Glutamatergic neuron (in vitro differentiated cells): ENCODE measurements at regions not wholly inside any gene's neighbourhood (a gene's known extent, or its start where the extent isn't known, plus 50 kb on each side); places are given as distances from the start of the nearest gene placed in this dataset.

ENCODE experiments used
- DNase-seq: peaks from one replicate; pipeline ENCODE4 v3.0.0; 2022
- H3K27ac Mint-ChIP-seq: one replicate; pipeline ENCODE4 v1.8.0; 2020; ENCODE audit warnings: mild to moderate bottlenecking, mixed read lengths, inconsistent platforms; ENCODE audit not compliant: unreplicated experiment
- H3K27me3 Mint-ChIP-seq: one replicate; pipeline ENCODE4 v1.8.0; 2020; ENCODE audit warnings: mild to moderate bottlenecking, moderate library complexity, mixed read lengths, inconsistent platforms; ENCODE audit not compliant: unreplicated experiment
- H3K36me3 Mint-ChIP-seq: one replicate; pipeline ENCODE4 v1.8.0; 2020; ENCODE audit warnings: mild to moderate bottlenecking, mixed read lengths, inconsistent platforms; ENCODE audit not compliant: unreplicated experiment
- H3K4me1 Mint-ChIP-seq: one replicate; pipeline ENCODE4 v1.8.0; 2020; ENCODE audit warnings: mild to moderate bottlenecking, low read depth, mixed read lengths, inconsistent platforms; ENCODE audit not compliant: unreplicated experiment
- H3K4me3 Mint-ChIP-seq: one replicate; pipeline ENCODE4 v1.8.0; 2020; ENCODE audit warnings: mild to moderate bottlenecking, mixed read lengths, inconsistent platforms; ENCODE audit not compliant: unreplicated experiment
- H3K9me3 Mint-ChIP-seq: one replicate; pipeline ENCODE4 v1.8.0; 2020; ENCODE audit warnings: mild to moderate bottlenecking, moderate library complexity, mixed read lengths, inconsistent platforms; ENCODE audit not compliant: unreplicated experiment
- CTCF ChIP-seq: fragments of 200-600 bp; sonication (generic); IDR thresholded peaks from one replicate; pipeline ENCODE4 v1.5.0; 2021; ENCODE audit not compliant: partially characterized antibody, unreplicated experiment

DNA sequence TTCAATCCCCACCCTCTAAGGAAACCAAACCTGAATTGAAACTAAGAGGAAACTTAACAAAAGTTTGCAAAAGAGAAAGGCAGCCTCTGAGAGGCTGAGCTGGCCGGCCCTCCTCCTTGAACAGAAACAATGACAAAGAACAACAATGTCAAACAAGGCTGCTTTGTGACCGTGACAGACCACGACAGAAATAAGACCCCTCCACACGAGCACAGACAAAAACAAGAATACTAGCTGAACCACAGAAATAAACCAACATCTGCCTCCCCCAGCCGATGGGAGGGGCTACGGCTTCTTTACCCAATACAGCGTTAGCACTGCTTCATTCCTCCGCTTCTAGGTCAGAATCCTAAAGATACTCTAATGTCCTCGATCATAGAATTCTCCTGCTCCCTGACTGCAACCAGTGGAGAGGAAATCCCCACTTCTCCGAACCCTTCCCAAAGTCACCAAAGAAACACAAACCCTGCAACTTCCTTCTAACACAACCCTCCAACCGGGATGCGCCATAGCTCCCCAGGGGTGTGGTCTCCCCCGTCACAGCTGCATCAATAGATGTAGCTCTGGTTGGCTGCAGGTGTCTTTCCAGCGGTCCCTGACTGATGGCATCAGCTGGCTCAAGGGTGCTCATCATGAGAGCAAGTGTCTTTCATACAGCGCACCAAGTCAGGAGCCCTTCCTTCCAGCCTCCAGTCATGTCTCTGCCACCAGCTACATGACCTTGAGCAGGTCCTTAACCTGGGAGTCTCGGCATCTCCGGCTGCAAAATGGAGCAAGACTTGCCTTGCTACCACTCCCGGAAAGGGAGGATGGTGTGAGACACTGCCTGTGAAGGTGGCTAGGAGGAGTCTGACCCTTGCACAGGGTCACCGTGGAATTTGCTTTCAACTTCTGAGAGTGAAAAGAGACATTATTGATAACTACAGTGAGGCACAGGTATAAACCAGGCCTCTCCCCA lies 198.6 kb downstream of the HAUS1 start:
- H3K9me3 Mint-ChIP-seq, result peaks cover 6% of the 10 kb centered on the region
- no peak overlapping the region for H3K27ac Mint-ChIP-seq

DNA sequence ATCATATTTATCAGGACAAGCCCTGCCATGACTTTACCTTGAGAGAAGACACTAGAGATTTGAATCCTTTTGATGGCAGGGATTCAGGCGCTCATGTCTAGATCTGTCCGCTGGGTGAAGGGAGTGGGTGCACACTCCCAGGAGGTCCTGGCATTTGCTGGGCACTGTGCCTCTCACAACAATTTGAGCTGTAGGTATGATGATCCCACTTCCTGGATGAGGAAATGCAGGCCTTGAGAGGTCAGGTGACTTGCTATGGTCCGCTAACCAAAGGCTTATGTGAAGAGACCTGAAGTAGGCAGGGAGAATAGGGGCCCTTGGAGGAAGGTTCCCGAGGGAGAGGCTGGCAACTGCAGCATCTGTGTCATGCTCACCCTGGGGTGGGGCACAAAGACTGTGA lies 206.1 kb downstream of the HAUS1 start:
- H3K4me1 Mint-ChIP-seq, result no peaks in the 10 kb centered on the region
- TF ChIP-seq CTCF, result no peak
- peaks cover 14% of the 10 kb centered on the region for H3K36me3 Mint-ChIP-seq
- H3K27me3 Mint-ChIP-seq, result peaks cover 5% of the 10 kb centered on the region
- peaks cover 8% of the 10 kb centered on the region for H3K9me3 Mint-ChIP-seq
- no peak overlapping the region for H3K27ac Mint-ChIP-seq
- no peak overlapping the region for H3K4me3 Mint-ChIP-seq
- DNase-seq, result no peak

More for the DNA sequence above, 198.6 kb downstream of the HAUS1 start:
- Mint-ChIP-seq H3K4me3 (no peak overlapping the region), H3K4me1 (no peaks in the 10 kb centered on the region), H3K27me3 (peaks cover 6% of the 10 kb centered on the region), H3K36me3 (peaks cover 13% of the 10 kb centered on the region)
- DNase-seq, result no peak
- TF ChIP-seq CTCF, result no peak

DNA sequence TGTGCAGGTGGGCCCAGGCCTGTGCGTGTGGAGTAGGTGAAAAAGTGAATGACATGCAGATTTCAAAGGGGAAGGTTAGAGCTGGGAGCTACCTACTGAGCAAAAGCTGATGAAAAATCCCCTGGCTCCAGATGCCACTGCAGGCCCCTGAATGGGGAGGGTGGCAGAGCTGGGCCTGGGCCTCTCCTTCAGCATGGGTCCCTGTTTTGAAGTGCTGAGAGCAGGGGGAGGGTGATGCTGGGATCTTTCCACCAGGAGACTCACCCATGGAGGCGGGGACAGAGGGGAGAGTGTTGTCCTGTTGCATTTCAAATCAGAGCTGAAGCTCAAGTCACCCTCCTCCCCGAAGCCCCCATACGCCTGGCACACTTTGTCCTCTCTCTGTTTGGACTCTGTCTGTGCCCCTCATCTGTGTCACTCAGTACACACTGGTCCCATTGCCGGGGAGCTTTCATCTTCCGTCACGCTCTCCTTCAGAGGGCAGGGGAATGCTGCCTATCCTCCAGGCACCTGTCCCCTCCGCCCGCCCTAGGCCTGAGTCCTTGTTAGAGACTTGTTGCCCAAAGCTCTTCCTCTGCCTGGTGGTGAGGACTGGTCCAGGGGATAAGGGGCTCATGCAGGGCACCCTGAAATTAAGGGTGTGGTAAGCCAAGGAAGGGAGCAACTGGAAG lies 206.6 kb downstream of the HAUS1 start:
- Mint-ChIP-seq H3K27ac (no peak overlapping the region), H3K9me3 (peaks cover 8% of the 10 kb centered on the region), H3K36me3 (peaks cover 14% of the 10 kb centered on the region), H3K4me1 (no peaks in the 10 kb centered on the region), H3K4me3 (no peak overlapping the region), H3K27me3 (peaks cover 5% of the 10 kb centered on the region)
- TF ChIP-seq CTCF, result no peak
- no peak for DNase-seq

DNA sequence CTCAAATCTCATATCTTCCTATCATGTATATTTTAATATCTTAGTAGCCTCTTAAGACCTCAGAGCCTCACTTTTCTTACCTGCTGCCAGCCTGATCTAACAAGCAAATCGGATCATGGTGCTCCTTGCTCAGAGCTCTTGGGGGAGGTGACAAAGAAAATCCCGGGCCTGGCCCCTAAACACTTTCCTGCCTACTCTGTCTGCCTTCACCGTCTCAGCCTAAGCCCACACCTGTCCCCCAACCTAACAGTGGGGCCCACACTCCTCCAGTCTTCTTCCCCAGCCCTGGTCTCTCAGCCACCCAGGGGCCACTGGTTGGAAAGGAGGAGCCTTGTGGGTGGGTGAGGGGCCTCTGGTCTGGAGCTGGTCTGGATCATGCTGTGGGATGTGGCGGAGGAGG lies 207.3 kb downstream of the HAUS1 start:
- Mint-ChIP-seq H3K36me3 (peaks cover 10% of the 10 kb centered on the region), H3K4me1 (no peaks in the 10 kb centered on the region), H3K9me3 (peaks cover 5% of the 10 kb centered on the region), H3K27ac (no peak overlapping the region), H3K4me3 (no peak overlapping the region), H3K27me3 (peaks cover 5% of the 10 kb centered on the region)
- no peak for DNase-seq
- TF ChIP-seq CTCF, result no peak

- no peak for DNase-seq
- Mint-ChIP-seq H3K4me3 (no peak overlapping the region), H3K36me3 (peaks cover 6% of the 10 kb centered on the region), H3K27me3 (peaks cover 5% of the 10 kb centered on the region), H3K4me1 (no peaks in the 10 kb centered on the region), H3K9me3 (peaks cover 5% of the 10 kb centered on the region), H3K27ac (no peak overlapping the region)
- no peak for TF ChIP-seq CTCF
Observed at GRCh38 chr18:46312221-46312620, 208.0 kb downstream of the HAUS1 start.
